NCI-H1417 (cell line): ENCODE measurements at regions not wholly inside any gene's neighbourhood (a gene's known extent, or its start where the extent isn't known, plus 50 kb on each side); places are given as distances from the start of the nearest gene placed in this dataset.

Experiments used
- DNase-seq, 3 experiments: peaks; one replicate each; lab custom pipeline; 2025; lab: John Stamatoyannopoulos, UW

DNA sequence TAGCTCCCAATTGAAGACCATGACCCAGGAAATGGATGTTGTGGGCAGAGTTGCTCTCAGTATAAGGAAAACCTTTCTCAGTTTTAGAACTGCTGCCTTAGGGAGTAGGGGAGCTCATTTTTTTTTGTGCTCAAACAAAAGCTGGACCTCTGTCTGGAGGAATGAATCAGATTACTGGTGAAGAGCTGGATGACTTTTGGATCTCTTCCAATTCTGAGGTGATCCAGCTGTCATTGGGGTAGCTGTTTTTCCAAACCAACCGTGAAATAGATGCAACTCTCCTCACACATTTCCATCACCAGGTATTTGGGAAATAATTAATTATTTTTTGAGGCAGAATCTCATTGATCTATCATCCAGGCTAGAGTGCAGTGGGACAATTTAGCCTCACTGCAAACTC is 251.3 kb upstream of the PLET1 start:
- DNase-seq, result peak in 1 of 3 experiments; percentile 18

- DNase-seq, result peak in 1 of 3 experiments; percentile 52
These were observed 252.8 kb upstream of the PLET1 start for GRCh38 chr11:112513417-112513816.

GRCh38 chr11:112514011-112514740 is 253.5 kb upstream of the PLET1 start:
- DNase-seq, result peak; percentile 3 to 97 (median 83)

- no peak for DNase-seq
These were observed 255.6 kb upstream of the PLET1 start for GRCh38 chr11:112516261-112516660.

GRCh38 chr11:112516755-112517154 is 256.1 kb upstream of the PLET1 start:
- DNase-seq, result no peak

- DNase-seq, result no peak
These were observed 257.7 kb upstream of the PLET1 start for GRCh38 chr11:112518371-112518770.

GRCh38 chr11:112519751-112520150 is 259.1 kb upstream of the PLET1 start:
- DNase-seq, result no peak

GRCh38 chr11:112520354-112520753 is 259.7 kb upstream of the PLET1 start:
- DNase-seq, result peak in 1 of 3 experiments; percentile 43

GRCh38 chr11:112522536-112522935 is 261.9 kb upstream of the PLET1 start:
- DNase-seq, result no peak

DNA sequence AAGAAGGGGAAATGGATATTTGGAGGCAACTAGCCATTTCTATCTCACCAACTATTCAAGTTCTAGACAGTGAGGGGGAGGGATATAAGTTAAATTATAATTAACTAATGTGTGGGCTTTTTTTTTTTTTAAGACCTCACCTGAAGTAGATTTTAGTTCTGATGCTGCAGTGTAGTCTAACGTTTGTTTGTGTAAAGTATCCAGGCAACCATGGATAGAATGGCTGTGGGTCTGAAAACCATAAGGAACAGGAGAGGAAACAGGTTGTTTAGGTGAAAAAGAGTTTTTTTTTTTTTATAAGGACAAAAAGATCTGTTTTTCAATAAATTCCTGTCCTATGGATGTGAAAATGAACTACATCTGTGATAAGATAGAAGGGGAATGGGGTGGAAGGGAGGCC is 262.4 kb upstream of the PLET1 start:
- peak in 2 of 3 experiments; percentile 62 to 85 for DNase-seq

DNA sequence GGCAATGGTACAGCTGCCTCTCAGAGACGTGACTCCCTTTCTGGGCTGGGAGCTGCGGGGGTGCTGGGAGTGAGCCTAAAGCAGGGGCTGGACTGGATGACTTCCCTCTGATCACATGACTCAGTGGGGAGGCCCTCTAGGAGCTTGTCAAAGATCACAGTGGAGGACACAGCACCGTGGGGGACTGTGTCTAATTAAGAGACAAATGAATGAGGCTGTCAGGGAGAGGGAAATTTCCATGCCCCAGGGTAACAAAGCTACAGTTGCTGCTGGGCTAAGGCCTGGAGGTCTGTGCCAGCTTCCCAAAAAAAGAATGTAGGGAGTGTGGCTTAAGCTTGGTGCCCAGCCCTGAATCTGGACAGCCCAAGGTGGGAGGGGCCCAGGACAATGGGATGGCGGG is 262.8 kb upstream of the PLET1 start:
- DNase-seq, result peak in 2 of 3 experiments; percentile 89 to 97

DNA sequence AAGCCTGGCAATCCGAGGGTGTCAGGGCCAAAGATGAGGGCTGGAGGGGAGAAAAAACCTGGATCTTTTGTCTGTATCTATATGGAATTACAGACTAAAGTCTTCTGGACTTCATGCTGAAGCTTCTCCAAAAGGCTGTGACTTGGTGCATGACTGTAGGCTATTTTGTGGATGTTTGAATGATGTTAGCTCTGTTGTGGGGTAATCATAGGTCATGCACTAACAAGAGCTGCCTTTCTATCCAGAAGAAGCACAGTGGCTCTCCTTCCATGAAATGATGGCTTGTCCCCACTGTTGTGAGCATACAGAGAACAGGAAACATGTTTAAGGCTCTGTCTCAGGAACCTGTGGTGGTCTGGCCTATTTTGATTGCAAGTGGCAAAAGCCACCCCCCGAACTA is 263.3 kb upstream of the PLET1 start:
- no peak for DNase-seq

- no peak for DNase-seq
These were observed 264.1 kb upstream of the PLET1 start for GRCh38 chr11:112524798-112525197.

- no peak for DNase-seq
These were observed 264.6 kb upstream of the PLET1 start for GRCh38 chr11:112525270-112525669.

GRCh38 chr11:112525844-112526590 is 265.4 kb upstream of the PLET1 start:
- DNase-seq, result no peak

DNA sequence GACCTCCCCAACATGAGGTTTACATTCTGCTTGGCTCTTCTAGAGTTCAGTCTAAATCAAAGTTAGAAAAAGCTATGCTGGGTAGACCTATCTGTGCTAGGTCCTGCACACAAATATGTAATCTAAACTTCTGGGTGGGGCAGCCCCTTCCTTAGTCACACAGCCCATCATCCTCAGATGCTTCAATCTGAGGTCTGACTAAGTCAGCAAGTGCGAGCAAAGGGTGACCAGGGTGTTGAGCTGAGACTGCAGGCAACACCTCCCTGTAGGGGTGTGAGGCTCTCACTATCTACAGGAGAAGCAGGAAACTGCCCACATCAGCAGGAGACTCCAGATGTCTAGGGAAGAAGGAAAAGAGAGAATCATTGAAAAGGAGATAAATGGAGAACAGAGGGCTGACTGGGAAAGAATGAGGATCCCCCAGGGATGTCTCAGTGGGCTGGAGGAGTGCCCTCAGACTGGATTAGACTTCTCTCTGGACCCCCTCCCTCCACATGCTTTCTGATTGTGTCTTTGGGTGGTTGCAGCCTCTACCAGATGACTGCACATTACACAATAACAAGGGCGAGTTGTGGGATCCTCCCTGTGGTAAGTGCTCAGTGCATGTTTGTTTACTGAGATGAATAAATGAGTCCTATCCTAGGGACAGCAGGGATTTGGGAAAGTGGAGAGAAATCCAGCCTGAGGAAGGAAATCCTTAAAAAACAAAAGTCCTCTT is 266.2 kb upstream of the PLET1 start:
- DNase-seq, result no peak

- no peak for DNase-seq
These were observed 268.4 kb upstream of the PLET1 start for GRCh38 chr11:112529071-112529470.

GRCh38 chr11:112532506-112532905 is 271.8 kb upstream of the PLET1 start:
- no peak for DNase-seq

- no peak for DNase-seq
These were observed 273.0 kb upstream of the PLET1 start for GRCh38 chr11:112533682-112534081.

GRCh38 chr11:112534208-112534607 is 273.5 kb upstream of the PLET1 start:
- no peak for DNase-seq

GRCh38 chr11:112537026-112537425 is 276.4 kb upstream of the PLET1 start:
- DNase-seq, result no peak

DNA sequence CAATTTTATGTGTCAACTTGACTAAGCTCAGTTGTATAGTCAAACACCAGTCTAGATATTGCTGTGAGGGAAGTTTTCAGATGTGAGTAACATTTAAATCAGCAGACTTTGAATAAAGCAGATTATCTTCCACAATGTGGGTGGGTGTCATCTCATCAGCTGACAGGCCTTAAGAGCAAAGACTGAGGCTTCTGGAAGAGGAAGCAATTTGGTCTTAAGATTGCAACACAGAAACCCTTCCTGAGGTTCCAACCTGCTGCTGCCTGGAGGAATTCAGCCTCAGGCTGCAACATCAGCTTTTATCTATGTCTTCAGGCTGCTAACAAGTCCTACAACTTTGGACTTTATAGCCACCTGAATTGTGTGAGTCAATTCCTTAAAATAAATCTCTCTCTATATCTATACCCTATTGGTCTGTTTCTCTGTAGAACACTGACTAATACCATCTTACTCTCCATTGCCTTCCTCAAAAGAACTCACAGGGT is 277.2 kb upstream of the PLET1 start:
- no peak for DNase-seq
